GM21381 (cell line): ENCODE measurements at regions not wholly inside any gene's neighbourhood (a gene's known extent, or its start where the extent isn't known, plus 50 kb on each side); places are given as distances from the start of the nearest gene placed in this dataset.
"Not testable (repeated sequence)": the region's sequence is repeated elsewhere in the genome, so short reads cannot be mapped to it uniquely, and the experiment has no call there.

ENCODE experiments used
- ATAC-seq: cut with Tn5 transposase; IDR thresholded peaks from one replicate; pipeline ENCODE4 v1.9.1; 2021; ENCODE audit warnings: mild to moderate bottlenecking, moderate library complexity; ENCODE audit not compliant: unreplicated experiment

DNA sequence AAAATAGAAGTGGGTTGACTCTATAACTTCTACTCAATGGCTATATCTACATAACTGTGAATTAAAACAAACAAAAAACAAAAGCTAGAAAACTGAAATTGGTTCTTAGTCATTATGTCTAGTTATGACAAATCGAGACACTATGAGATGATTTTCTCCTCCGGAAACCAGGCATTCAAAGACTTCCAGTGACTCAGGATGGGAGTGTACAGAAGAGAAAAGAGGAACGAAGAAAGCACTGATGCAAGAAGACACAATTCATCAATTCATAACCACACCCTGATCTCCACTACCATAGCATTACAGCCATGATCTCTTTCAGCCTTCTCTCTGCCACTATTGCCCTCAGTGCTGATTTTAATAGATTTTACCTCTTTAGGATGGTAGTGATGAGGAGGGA lies 253.6 kb downstream of the CBLL2 start:
- ATAC-seq, result peak; percentile 99

DNA sequence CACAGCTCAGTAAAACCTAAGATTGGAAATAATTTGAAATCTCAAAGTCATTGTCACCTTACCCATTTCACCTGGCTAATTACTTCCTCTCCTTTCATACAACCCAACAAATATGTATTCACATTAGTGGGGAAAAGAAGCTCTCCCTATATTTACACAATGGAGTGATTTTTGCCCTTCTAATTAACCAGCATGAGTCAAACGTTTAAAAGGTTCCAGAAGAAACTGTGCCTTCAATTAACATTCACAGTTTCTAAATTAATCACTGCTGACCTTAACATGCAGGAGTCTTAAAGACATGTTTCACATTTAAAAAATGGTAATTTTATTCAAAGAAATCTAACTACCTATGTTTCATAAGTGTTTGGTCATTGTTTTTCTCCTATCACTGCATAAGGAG lies 254.6 kb downstream of the CBLL2 start:
- ATAC-seq, result no peak

DNA sequence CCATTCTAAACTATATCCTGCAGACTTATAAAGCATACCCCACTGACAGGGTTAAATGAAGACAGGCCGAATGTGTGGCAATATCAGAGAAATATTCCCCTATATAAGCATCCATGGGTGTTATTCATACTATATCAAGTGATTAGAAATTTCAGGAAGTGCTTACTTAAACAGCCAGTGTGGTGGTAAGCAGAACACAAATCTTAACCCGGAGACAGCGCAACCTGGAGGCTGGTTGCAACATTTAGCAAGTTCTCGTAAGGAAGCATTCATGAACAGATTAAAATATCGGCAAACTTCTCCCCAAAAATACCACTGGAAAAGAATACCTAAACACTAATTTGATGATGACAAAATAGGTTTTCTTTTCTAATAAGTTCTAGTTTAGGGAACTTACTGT lies 261.2 kb downstream of the CBLL2 start:
- ATAC-seq, result no peak

DNA sequence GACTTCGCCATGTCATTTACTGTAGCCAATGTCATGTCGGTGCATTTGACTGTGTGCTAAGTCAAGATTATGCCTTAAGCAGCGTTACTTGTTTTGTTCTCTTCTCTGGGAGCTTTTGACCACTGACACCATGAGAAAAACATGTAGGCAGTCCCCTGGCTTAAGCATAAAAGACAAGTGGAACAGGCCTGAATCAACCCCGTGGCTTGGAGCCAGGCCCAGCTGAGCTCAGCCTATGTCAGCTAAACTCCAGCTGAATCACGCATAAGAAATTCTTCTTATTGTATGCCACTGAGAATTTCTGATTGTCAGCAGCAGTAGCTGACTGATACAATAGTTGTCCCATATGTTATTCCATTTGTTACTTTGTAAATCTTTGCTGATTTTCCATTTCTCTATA lies 261.9 kb downstream of the CBLL2 start:
- ATAC-seq, result no peak

DNA sequence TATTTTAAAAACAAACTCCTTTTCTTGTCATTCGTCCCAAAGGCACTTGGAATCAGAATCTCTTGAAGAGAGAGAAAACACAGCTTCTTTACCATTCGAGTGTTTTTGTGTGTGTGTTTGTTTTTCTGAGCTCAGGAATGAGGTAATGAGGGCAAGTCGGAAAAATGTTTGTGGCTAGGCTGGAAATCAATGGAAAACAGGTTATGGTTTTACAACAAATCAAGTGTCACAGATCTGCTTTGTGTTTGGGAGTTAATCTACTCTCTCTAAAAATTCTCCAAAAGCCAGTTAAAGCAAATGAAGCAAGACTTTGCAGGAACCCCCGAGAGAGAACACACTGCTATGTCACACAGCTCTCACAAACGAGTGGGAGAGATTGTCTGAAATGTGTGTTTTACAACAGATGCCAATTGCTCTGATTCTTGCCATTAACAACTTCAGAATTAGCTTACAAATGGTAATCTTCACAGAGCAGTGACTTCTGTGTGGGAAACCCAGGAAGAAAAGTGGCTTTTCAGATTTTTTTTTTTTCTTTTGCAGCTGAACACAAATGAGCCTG lies 264.1 kb downstream of the CBLL2 start:
- ATAC-seq, result no peak

DNA sequence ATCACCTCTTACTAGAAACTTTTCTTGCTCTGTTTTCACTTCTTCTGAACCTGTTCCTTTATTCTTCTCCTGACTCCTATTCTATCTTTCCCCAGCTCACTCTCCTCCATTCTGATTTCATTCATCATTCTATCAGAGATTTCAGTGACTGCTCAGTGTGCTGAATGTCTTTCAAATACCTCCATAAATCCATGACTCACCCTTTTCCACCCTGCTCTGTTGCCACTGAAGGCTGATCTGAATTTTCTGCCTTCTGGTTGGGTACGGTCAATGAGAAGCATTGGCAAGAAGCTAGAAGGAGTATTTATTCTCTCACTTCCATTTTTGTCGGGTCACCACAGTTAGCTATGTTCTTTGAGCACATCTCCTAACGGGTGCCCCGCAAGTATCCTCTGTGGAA lies 265.9 kb downstream of the CBLL2 start:
- ATAC-seq, result no peak

DNA sequence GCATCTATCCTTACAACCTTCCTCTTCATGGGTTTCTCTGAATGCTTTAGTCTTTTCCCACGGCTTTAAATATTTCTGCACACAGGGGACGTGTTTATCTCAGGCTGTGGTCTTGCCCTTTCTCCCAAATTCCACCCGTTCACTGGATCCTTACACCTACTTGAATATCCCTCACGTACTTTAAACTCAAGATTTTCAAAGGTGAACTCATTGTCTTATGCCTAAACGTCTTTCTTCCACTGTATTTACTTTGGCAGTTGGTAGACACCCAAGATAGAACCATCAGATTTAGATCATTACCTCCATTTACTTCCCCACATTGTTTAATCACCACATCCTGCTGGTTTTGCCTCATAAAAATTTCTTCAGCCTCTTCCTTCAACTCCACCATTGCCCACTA lies 269.2 kb downstream of the CBLL2 start:
- ATAC-seq, result no peak

DNA sequence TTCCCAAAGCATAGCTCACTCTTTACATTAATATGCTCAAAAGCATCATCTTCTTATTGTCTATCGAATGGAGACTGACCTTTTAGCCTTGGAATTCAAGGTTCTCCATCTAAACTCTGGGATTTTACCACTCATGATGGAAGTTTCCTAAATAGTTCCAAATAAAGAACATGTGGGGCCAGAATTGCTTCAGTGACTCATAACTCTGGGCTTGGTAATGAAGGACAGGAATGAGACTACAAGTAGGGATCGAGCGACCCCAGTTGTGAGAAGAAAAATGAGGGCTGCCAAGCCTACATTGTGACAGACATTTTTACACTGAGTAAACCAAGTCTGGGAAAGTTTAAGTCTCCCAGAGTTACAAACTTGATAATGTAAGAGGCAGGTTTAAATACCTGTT lies 269.9 kb downstream of the CBLL2 start:
- ATAC-seq, result no peak

DNA sequence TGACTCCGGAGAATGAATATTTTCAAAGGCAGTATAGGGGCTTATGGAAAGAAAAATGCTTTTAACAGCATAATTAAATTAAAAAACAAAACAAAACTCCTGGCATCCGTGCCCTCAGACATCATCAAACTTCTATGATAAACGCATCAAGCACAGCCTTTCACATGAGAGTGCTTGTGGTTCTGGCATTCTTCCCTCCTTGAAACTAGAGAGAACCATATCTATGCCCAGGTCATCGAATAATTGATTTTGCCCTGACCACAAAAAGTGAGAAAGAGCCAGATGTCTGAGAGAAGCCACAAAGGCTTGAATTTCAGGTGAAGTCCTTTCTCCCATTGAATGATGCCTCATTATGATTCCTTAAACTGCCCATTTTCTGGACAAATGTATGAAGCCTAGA lies 286.8 kb downstream of the CBLL2 start:
- ATAC-seq, result no peak

DNA sequence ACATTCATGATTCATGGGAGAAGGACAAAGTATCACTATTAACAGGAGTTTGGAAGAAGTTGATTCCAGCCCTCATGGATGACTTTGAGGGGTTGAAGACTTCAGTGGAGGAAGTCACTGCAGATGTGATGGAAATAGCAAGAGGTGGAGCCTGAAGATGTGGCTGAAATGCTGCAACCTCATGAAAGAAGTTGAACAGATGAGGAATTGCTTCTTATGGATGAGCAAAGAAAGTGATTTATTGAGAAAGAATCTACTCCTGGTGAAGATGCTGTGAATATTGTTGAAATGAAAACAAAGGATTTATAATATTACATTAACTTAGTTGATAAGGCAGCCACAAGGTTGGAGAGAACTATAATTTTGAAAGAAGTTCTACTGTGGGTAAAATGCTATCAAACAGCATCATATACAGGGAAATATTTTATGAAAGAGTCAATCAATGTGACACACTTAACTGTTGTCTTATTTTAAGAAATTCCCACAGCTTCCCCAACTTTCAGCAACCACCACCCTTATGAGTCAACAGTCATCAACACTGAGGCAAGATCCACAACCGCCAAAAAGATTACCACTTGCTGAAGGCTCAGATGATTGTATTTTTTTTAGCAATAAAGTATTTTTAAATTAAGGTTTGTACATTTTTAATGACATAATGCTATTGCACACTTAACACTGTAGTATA lies 302.6 kb downstream of the CBLL2 start:
- no peak for ATAC-seq

DNA sequence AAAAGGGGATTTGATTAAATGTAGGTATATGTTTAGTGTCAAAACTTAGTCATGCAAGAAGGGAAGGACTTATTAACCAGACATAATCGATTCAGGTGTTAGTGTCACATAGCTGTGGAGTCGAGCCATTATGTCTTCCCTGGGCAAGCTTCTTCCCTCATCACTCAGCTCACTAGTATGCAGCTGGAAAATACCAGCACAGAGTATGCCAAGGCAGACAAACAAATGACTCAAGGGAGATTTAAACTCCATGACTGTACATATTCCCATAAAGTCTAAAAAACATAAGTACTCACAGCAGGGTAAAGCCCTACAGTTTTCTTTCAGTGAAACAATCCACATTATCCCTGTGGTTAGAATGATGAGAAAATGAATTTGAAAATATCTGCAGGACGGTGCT lies 304.5 kb downstream of the CBLL2 start:
- no peak for ATAC-seq

DNA sequence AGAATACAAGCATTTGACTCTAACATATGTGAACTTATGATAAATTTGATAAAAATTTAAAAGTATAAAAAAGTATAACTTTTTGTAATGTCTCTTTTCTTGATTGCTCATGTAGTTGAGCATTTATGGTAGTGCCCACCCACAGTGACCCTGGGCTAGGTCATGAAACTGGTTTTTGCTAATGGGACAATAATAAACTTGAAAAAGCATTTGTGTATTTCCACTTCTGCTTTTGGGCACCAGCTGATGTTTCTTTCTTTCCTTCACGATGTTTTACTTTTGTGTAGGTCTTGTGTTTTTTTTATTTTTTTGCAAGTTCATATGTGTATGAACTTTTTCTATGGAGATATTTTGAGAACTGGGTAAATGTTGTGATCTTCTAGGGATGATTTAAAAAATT lies 313.1 kb downstream of the CBLL2 start:
- no peak for ATAC-seq

DNA sequence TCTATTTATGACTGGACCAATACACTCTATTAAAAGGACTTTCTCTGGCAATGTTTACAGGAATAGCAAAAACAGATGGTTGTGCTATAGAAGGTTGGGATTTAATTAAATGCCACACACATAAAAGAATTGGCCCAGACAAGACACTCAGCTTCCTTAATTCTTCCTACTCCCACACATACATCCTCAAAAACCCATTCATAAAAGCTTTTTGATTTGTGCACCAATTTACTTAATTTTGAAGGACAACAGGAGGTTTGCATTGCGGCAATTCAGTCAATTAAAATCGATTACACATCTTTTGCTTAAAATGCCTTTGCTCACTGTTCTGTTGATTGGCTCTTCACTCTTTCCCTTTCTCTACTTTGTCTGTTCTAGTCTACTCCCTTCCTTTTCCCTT lies 317.1 kb downstream of the CBLL2 start:
- ATAC-seq, result no peak

DNA sequence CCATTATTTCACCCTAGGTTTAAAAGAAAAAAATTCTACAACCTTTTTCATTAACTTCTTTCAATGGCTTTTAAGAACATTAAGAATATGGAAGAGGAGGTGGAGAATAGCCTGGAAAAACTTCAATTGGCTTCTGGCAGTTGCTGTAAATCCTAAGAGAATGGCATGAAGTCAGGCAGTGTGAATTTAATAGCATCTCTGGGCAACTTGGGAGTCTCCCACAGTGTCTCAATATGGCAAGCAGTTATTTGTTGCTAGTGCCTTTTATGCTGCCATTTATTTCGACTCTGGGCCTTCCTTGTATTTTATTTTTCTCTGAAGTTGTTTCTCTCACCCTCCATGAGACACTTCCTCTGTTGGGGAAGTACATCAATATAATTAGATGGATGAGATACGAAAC lies 322.1 kb downstream of the CBLL2 start:
- ATAC-seq, result no peak

DNA sequence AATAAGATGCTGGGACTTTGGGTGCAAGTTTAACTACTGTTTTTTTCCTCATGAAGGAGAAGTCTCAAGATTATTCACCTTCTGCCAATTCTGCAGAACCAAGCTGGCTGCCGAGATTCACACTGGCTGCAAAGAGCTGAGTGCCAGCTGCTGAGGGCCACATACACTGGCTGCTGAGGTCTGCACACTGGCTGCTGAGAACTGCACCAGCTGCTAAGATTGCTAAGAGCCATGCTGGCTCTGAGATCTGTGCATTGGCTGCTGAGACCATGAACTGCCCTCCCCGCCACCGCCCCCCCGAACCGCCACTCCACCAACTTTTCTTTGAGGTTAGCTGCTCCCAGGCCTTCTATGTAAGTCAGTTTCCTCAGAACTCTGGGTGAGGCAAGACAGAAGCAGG lies 330.3 kb downstream of the CBLL2 start:
- ATAC-seq, result no peak

DNA sequence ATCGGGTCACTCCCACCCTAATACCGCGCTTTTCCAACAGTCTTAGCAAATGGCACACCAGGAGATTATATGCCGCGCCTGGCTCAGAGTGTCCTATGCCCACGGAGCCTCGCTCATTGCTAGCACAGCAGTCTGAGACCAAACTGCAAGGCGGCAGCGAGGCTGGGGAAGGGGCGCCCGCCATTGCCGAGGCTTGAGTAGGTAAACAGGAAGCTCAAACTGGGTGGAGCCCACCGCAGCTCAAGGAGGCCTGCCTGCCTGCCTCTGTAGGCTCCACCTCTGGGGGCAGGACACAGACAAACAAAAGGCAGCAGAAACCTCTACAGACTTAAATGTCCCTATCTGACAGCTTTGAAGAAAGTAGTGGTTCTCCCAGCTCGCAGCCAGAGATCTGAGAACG lies 336.7 kb downstream of the CBLL2 start:
- not testable (repeated sequence) for ATAC-seq

DNA sequence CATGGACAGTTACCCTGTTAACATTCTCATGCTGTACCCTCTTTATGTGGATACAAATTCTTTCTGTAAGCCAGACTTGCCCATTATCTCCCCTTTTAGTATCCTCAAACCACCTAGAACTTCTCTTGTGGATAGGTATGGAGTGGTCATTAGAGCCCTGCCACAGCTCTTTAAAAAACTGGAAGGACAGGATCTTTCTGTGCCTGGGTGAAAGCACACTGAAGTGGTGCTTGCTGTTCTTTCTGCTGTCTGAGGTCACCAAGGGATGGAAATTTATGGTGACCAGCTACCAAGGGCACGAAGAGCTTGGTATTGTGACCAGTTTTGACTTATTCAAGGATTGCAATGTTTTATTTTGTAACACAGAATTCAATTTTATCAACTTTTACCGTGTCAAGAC lies 344.2 kb downstream of the CBLL2 start:
- no peak for ATAC-seq

DNA sequence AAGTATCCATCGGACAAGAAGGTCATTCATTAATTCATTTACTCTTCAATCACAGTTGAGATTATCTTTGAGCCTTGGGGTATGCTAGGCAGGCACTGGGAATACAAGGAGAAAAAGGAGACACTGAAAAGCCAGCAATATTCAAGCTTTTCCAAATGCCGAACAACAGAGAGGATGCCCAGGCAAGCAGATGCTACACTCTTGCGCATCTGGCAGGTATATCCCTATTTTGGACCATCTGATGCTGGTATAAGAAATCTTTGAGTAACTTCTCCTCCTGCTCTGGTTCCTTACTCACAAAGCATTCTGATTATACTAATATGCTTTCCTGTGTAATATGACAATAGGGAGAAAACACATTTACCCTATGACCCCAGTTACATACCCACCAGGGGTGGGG lies 354.9 kb downstream of the CBLL2 start:
- no peak for ATAC-seq

DNA sequence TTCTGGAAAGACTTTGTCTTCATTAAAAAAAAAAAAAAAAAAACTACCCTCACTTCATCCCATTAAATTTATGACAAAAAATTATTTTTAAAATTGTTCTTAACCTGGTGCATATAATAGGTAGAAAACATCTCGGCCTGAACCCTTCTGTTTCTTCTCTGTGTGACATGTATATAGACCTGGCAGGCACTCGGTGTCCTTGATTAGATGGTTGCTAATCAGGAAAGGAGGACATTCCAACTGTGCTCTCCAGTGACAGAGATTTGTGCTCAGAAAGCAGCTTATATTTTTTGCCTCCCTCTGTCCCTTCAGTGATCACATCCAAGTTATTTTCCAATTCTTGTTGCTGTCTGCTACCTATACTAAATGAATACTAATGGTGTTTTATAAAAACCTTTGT lies 355.6 kb downstream of the CBLL2 start:
- no peak for ATAC-seq

DNA sequence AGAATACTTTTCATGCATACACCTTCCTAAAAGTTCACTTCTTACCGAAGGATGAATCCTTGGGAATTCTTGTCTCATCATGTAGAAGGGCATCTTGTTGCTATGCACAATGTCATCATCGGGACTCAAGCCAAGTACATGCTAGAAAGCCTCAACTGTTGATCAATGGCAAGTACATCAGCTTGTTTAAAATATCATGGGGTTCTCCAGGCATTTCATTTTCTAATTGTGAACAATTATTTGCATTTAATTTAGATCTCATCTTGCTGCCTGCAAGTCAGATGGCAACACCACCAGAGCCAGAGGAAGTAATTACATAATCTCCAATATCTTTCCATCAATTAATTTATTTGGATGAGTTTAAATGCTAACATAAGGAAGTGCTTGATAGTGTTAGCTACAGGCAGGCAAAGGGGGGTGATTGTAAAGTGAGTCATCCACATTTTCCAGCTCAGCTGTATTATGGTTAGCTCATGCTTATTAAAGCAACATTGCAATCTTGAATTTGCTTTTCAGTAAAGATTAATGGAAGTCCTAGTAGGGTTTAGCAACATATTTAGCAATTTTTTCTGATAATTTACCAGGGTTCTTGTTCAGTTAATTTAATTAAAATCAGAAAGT lies 356.5 kb downstream of the CBLL2 start:
- no peak for ATAC-seq

DNA sequence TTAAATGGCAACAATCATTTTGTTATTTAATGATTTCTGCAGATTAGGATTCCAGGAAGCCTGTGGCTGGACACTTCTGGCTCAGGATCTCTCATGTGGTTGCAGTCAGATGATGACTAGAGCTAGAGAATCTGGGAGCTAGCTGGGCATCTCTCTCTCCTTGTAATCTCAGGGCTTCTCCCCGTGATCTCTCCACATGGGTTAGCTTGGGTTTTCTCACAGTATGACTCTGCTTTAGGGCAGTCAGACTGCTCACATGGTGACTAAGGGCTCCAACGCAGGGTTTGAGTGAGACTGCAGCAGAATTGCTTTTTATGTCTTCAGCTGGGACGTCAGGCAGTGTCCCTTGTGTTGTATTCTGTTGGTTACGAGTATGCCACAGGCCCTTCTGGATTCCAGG lies 361.4 kb downstream of the CBLL2 start:
- ATAC-seq, result no peak

DNA sequence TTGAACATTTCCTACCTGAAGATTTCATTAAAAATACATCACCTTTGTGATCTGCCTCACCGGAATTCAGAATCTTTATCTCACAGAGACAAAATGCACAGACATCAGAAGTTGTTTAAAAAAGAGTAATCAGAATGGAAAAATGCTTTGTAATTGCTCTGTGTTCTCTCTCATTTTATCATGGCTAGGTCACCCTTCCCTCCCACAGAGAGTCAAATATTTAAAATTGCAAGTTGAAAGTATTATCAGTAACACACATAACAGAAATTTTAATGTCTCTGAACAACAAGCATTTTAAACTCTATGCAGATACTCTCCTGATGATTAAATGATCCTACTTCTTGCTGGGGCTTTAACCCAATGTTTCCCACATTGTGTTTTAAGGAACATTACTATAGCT lies 362.0 kb downstream of the CBLL2 start:
- no peak for ATAC-seq

DNA sequence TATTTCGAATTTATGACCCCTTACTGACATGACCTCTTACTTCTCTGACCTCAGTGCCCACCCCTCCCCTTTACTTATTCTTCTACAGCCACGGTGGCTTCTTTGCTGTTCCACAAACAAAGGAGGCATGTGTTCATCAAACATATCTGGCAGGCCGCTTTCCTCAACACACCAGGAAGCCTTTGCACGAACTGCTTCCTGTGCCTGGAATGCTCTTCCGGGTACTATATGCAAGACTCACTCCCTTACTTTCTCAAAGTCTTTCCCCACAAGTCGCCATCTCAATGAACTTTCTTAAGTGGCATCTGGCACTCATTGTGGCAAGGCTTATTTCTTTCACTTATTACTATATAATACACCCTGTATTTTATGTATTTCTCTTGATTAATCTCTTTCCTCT lies 351.5 kb upstream of the DDX53 start:
- ATAC-seq, result no peak
